Sigmoid colon (tissue), 6 donors: ENCODE measurements at regions not wholly inside any gene's neighbourhood (a gene's known extent, or its start where the extent isn't known, plus 50 kb on each side); places are given as distances from the start of the nearest gene placed in this dataset.

ENCODE experiments used
- DNase-seq: peaks from one replicate; pipeline ENCODE4 v3.0.0-alpha.2; 2019
- H3K27ac ChIP-seq, 4 donors: fragments of 200-600 bp; sonication (generic); one replicate each; pipeline ENCODE4 v1.5.1; 2016 to 2019; ENCODE audit warnings: mild to moderate bottlenecking in 1 of 4
- H3K27me3 ChIP-seq, 3 donors: fragments of 200-600 bp; sonication (generic); one replicate each; pipeline ENCODE4 v1.5.1; 2019; ENCODE audit warnings: mild to moderate bottlenecking in 1 of 3
- H3K36me3 ChIP-seq, 4 donors: fragments of 200-600 bp; sonication (generic); one replicate each; pipeline ENCODE4 v1.5.1; 2016 to 2019
- H3K4me1 ChIP-seq, 4 donors: fragments of 200-600 bp; sonication (generic); one replicate each; pipeline ENCODE4 v1.5.1; 2017 to 2019
- H3K4me3 ChIP-seq, 4 donors: fragments of 200-600 bp; sonication (generic); one replicate each; pipeline ENCODE4 v1.5.1; 2017 to 2019; ENCODE audit warnings: mild to moderate bottlenecking in 2 of 4, moderate library complexity in 1 of 4
- H3K9me3 ChIP-seq, 4 donors: fragments of 200-600 bp in 3 of 4; sonication (generic) in 3 of 4; one replicate each; pipeline versions ENCODE4 v1.5.1 to v1.6.1; 2013 to 2019
- EP300 ChIP-seq, 4 donors: sonication (generic); formaldehyde crosslinking; IDR thresholded peaks; one replicate each; pipeline ENCODE4 v1.6.1; 2017; ENCODE audit warnings: antibody characterized with exemption in 4 of 4
- POLR2A ChIP-seq, 2 donors: fragments of 450-650 bp; IDR thresholded peaks; one replicate each; pipeline ENCODE4 v1.6.1; 2016; ENCODE audit warnings: antibody characterized with exemption in 2 of 2, mild to moderate bottlenecking in 2 of 2, moderate library complexity in 2 of 2
- POLR2AphosphoS5 ChIP-seq, 4 donors: sonication (generic); formaldehyde crosslinking; IDR thresholded peaks; one replicate each; pipeline ENCODE4 v1.6.1; 2017; ENCODE audit warnings: antibody characterized with exemption in 4 of 4
- WGBS, 2 donors: extraction: QIAGEN DNeasy Blood & Tissue Kit; methylation state at CpG; one replicate each; pipeline ENCODE4 v1.1.7; 2013; 5-methylcytosine and 5-hydroxymethylcytosine counted together
- intact Hi-C: fragments of 100-400 bp; cut with DNase I; formaldehyde crosslinking; loops from one replicate; pipeline ENCODE4 v1.15.1; 2023
- TF ChIP-seq, protein P1 (sequence below), 4 experiments: fragments of 450-650 bp in 3 of 4; fragments of 200-600 bp in 1 of 4; IDR thresholded peaks; one replicate each; pipeline ENCODE4 v1.5.1; 2016 to 2019; ENCODE audit warnings: antibody characterized with exemption in 4 of 4, mild to moderate bottlenecking in 3 of 4, moderate library complexity in 2 of 4
- donor health status: healthy with polysubstance abuse.
- donor health status: healthy.

GRCh38 chr9:89662718-89663613 lies 58.2 kb downstream of the GADD45G start:
- peak; percentile 64 for DNase-seq
- peaks cover 0 to 30% (median 22%) of the 10 kb centered on the region in 4 donors for H3K4me1 ChIP-seq
- no peak overlapping the region for H3K4me3 ChIP-seq
- peak overlapping the region; percentile 71 to 84 (median 74) for H3K27ac ChIP-seq
- no peaks in the 10 kb centered on the region for H3K9me3 ChIP-seq
- H3K36me3 ChIP-seq = no peaks in the 10 kb centered on the region
- WGBS, 2 donors = 81 to 83% methylated on average over 22 of the region's 22 CpGs
- no peaks in the 10 kb centered on the region for H3K27me3 ChIP-seq
- TF ChIP-seq POLR2AphosphoS5 (IDR thresholded peaks at IDR 0.05) = no peak
- TF ChIP-seq EP300 (IDR thresholded peaks at IDR 0.05) = no peak
- TF ChIP-seq, protein P1, sequence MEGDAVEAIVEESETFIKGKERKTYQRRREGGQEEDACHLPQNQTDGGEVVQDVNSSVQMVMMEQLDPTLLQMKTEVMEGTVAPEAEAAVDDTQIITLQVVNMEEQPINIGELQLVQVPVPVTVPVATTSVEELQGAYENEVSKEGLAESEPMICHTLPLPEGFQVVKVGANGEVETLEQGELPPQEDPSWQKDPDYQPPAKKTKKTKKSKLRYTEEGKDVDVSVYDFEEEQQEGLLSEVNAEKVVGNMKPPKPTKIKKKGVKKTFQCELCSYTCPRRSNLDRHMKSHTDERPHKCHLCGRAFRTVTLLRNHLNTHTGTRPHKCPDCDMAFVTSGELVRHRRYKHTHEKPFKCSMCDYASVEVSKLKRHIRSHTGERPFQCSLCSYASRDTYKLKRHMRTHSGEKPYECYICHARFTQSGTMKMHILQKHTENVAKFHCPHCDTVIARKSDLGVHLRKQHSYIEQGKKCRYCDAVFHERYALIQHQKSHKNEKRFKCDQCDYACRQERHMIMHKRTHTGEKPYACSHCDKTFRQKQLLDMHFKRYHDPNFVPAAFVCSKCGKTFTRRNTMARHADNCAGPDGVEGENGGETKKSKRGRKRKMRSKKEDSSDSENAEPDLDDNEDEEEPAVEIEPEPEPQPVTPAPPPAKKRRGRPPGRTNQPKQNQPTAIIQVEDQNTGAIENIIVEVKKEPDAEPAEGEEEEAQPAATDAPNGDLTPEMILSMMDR (IDR thresholded peaks at IDR 0.05) = no peak
- TF ChIP-seq POLR2A (IDR thresholded peaks at IDR 0.05) = no peak
- intact Hi-C loops = no loop called here

GRCh38 chr9:89663614-89663970 lies 58.8 kb downstream of the GADD45G start:
- TF ChIP-seq POLR2A (IDR thresholded peaks at IDR 0.05) (no peak), POLR2AphosphoS5 (IDR thresholded peaks at IDR 0.05) (no peak)
- TF ChIP-seq, protein P1 (IDR thresholded peaks at IDR 0.05) = no peak
- intact Hi-C loops = no loop called here
- Histone ChIP-seq H3K9me3 (no peaks in the 10 kb centered on the region), H3K4me1 (peaks cover 0 to 25% (median 22%) of the 10 kb centered on the region in 4 donors), H3K4me3 (no peak overlapping the region), H3K27me3 (no peaks in the 10 kb centered on the region), H3K27ac (no peak overlapping the region), H3K36me3 (no peaks in the 10 kb centered on the region)
- no peak for DNase-seq
- WGBS, 2 donors = 89 to 94% methylated on average over 3 of the region's 3 CpGs

DNA sequence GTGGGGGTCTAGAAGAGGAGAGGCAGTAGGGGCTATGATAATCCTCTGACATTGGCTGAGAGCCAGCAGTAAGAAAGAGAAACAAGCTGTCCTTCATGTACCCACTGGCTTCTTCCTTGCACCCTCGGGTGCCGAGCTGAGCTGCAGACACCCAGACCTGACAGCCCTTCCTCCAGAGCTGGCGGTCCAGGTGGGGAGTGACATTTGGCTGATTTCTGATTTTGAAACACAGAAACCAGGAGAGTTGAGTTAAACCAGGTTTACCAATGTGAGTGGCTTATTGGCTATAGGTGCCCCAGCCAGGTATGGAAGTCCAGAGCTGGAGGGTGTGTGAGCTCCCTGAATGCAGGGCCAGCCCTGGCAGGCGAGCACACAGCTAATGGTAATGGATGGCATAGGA lies 59.2 kb downstream of the GADD45G start:
- H3K4me1 ChIP-seq = peaks cover 0 to 25% (median 21%) of the 10 kb centered on the region in 4 donors
- no peaks in the 10 kb centered on the region for H3K9me3 ChIP-seq
- H3K4me3 ChIP-seq = no peak overlapping the region
- WGBS, 2 donors = 77 to 89% methylated on average over 4 of the region's 4 CpGs
- no peaks in the 10 kb centered on the region for H3K36me3 ChIP-seq
- H3K27me3 ChIP-seq = no peaks in the 10 kb centered on the region
- peak; percentile 50 for DNase-seq
- no peak overlapping the region for H3K27ac ChIP-seq
- no peak for TF ChIP-seq POLR2A (IDR thresholded peaks at IDR 0.05)
- no peak for TF ChIP-seq POLR2AphosphoS5 (IDR thresholded peaks at IDR 0.05)
- no peak for TF ChIP-seq EP300 (IDR thresholded peaks at IDR 0.05)
- TF ChIP-seq, protein P1 (IDR thresholded peaks at IDR 0.05) = no peak
- intact Hi-C loops = no loop called here

DNA sequence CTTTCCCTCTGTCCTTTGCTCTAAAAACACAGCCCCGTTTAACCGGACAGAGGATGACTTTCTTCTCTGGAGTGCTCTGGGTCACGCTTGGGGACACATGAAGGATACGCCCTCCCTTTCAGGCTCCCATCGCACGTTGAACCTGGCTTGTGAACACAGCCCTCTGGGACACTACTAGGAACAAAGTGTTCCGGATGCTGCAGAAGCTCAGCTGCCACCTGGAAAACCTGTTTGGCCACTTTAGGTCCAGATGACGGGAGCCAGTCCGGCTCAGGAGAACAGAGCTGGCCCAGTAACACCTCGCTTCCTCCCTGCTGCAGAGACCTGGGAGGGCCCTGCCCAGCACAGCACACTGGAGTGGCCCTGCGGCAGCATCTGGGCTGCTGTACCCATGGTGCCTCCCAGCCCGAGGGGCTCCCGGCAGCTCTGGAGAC lies 60.1 kb downstream of the GADD45G start:
- 19 to 75% methylated on average over 13 of the region's 13 CpGs for WGBS, 2 donors
- no peak for TF ChIP-seq EP300 (IDR thresholded peaks at IDR 0.05)
- H3K27me3 ChIP-seq = no peaks in the 10 kb centered on the region
- no peaks in the 10 kb centered on the region for H3K36me3 ChIP-seq
- intact Hi-C loops = no loop called here
- peaks cover 0 to 25% (median 21%) of the 10 kb centered on the region in 4 donors for H3K4me1 ChIP-seq
- H3K9me3 ChIP-seq = no peaks in the 10 kb centered on the region
- no peak overlapping the region for H3K27ac ChIP-seq
- H3K4me3 ChIP-seq = no peak overlapping the region
- DNase-seq = no peak

DNA sequence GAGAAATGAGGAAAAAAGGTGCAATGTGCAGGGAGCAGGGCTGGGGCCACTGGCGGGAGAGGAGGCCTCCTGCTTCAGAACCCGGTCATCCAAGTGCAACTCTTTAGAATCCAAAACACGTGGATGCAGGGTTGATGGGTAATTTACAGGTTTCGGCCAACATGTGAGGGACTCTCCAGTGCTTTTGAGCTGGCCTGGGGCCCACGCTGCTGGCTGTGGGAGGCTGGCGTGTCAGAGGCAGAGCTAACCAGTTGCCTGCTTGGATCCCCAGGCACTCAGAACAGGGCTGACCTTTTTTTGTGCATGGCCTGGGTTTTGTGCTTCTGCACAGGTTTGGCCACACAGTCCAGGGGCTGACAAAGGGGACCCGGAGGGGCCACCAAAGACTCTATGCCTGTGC lies 61.6 kb downstream of the GADD45G start:
- Histone ChIP-seq H3K4me1 (peaks cover 0 to 14% (median 12%) of the 10 kb centered on the region in 4 donors), H3K27ac (no peak overlapping the region), H3K4me3 (no peak overlapping the region), H3K27me3 (no peaks in the 10 kb centered on the region), H3K36me3 (no peaks in the 10 kb centered on the region), H3K9me3 (no peaks in the 10 kb centered on the region)
- intact Hi-C loops = no loop called here
- WGBS, 2 donors = 85 to 91% methylated on average over 7 of the region's 7 CpGs
- DNase-seq = no peak
- TF ChIP-seq, protein P1 (IDR thresholded peaks at IDR 0.05) = no peak
- TF ChIP-seq POLR2A (IDR thresholded peaks at IDR 0.05) = no peak
- no peak for TF ChIP-seq POLR2AphosphoS5 (IDR thresholded peaks at IDR 0.05)
- no peak for TF ChIP-seq EP300 (IDR thresholded peaks at IDR 0.05)
